ENCODE measurements at regions not wholly inside any gene's neighbourhood (a gene's known extent, or its start where the extent isn't known, plus 50 kb on each side); places are given as distances from the start of the nearest gene placed in this dataset.
"Not testable (repeated sequence)": the region's sequence is repeated elsewhere in the genome, so short reads cannot be mapped to it uniquely, and the experiment has no call there.

- dilution Hi-C loops (cut with MboI; ENCODE audit: extremely low pct_ligation_motif_present, low sequenced_read_pairs) = no loop called here
- Histone ChIP-seq H3K27ac (ENCODE audit: control insufficient read depth, insufficient read depth, low read length) (peak overlapping the region; percentile 78), H3K4me1 (ENCODE audit: control insufficient read depth, extremely low read depth, insufficient read depth, low read length) (peaks cover 49% of the 10 kb centered on the region), H3K79me2 (ENCODE audit: control insufficient read depth, insufficient read depth, low read length) (no peaks in the 10 kb centered on the region), H3K36me3 (ENCODE audit: control insufficient read depth in 2 of 2, extremely low read depth in 1 of 2, insufficient read depth in 2 of 2, low read length in 2 of 2) (no peaks in the 10 kb centered on the region), H3K27me3 (ENCODE audit: control insufficient read depth, extremely low read depth, insufficient read depth, low read length) (no peaks in the 10 kb centered on the region), H2AFZ (ENCODE audit: control insufficient read depth, low read length) (no peak overlapping the region), H3K4me2 (ENCODE audit: control insufficient read depth, extremely low read depth, insufficient read depth, low read depth, low read length) (peak overlapping the region; percentile 14), H3K9me1 (ENCODE audit: control insufficient read depth, extremely low read depth, insufficient read depth, low read length) (no peaks in the 10 kb centered on the region), H3K9me3 (ENCODE audit: control insufficient read depth, low read depth, low read length) (no peaks in the 10 kb centered on the region), H3K9ac (ENCODE audit: control insufficient read depth, extremely low read depth, insufficient read depth, low read length) (peak overlapping the region; percentile 35), H4K20me1 (ENCODE audit: control insufficient read depth, extremely low read depth, insufficient read depth, low read length) (no peaks in the 10 kb centered on the region), H3K4me3 (ENCODE audit: control insufficient read depth in 2 of 3, extremely low read depth in 1 of 3, insufficient read depth in 2 of 3, low read depth in 1 of 3, low read length in 3 of 3) (no peak overlapping the region)
- no peak for DNase-seq (ENCODE audit: low read depth, low spot score)
- TF ChIP-seq CTCF (optimal IDR thresholded peaks at IDR 0.05 in 1 of 3, IDR thresholded peaks at IDR 0.05 in 1 of 3, conservative IDR thresholded peaks at IDR 0.05 in 1 of 3; ENCODE audit: extremely low read depth in 1 of 3, insufficient read depth in 2 of 3, low read length in 3 of 3) (no peak), EZH2 (IDR thresholded peaks at IDR 0.05; ENCODE audit: low read length) (no peak)
- FAIRE-seq = peak; percentile 23
Observed at GRCh38 chrX:13377550-13377934, 57.7 kb upstream of the ATXN3L start.

GRCh38 chrX:13376857-13377549 is 57.1 kb upstream of the ATXN3L start:
- FAIRE-seq (peak; percentile 86), DNase-seq (ENCODE audit: low read depth, low spot score) (peak; percentile 41)
- dilution Hi-C loops (cut with MboI; ENCODE audit: extremely low pct_ligation_motif_present, low sequenced_read_pairs) = no loop called here
- peaks cover 55% of the 10 kb centered on the region for H3K4me1 ChIP-seq (ENCODE audit: control insufficient read depth, extremely low read depth, insufficient read depth, low read length)
- TF ChIP-seq CTCF (optimal IDR thresholded peaks at IDR 0.05 in 1 of 3, IDR thresholded peaks at IDR 0.05 in 1 of 3, conservative IDR thresholded peaks at IDR 0.05 in 1 of 3; ENCODE audit: extremely low read depth in 1 of 3, insufficient read depth in 2 of 3, low read length in 3 of 3) = no peak
- peak overlapping the region; percentile 17 for H3K4me2 ChIP-seq (ENCODE audit: control insufficient read depth, extremely low read depth, insufficient read depth, low read depth, low read length)
- H3K36me3 ChIP-seq (ENCODE audit: control insufficient read depth in 2 of 2, extremely low read depth in 1 of 2, insufficient read depth in 2 of 2, low read length in 2 of 2) = no peaks in the 10 kb centered on the region
- no peaks in the 10 kb centered on the region for H4K20me1 ChIP-seq (ENCODE audit: control insufficient read depth, extremely low read depth, insufficient read depth, low read length)
- H2AFZ ChIP-seq (ENCODE audit: control insufficient read depth, low read length) = no peak overlapping the region
- H3K9ac ChIP-seq (ENCODE audit: control insufficient read depth, extremely low read depth, insufficient read depth, low read length) = peak overlapping the region; percentile 48
- H3K9me3 ChIP-seq (ENCODE audit: control insufficient read depth, low read depth, low read length) = no peaks in the 10 kb centered on the region
- H3K27me3 ChIP-seq (ENCODE audit: control insufficient read depth, extremely low read depth, insufficient read depth, low read length) = no peaks in the 10 kb centered on the region
- no peaks in the 10 kb centered on the region for H3K79me2 ChIP-seq (ENCODE audit: control insufficient read depth, insufficient read depth, low read length)
- H3K27ac ChIP-seq (ENCODE audit: control insufficient read depth, insufficient read depth, low read length) = peak overlapping the region; percentile 78
- H3K9me1 ChIP-seq (ENCODE audit: control insufficient read depth, extremely low read depth, insufficient read depth, low read length) = no peaks in the 10 kb centered on the region
- H3K4me3 ChIP-seq (ENCODE audit: control insufficient read depth in 2 of 3, extremely low read depth in 1 of 3, insufficient read depth in 2 of 3, low read depth in 1 of 3, low read length in 3 of 3) = no peak overlapping the region

- H3K4me3 ChIP-seq (ENCODE audit: control insufficient read depth in 2 of 3, extremely low read depth in 1 of 3, insufficient read depth in 2 of 3, low read depth in 1 of 3, low read length in 3 of 3); H3K36me3 ChIP-seq (ENCODE audit: control insufficient read depth in 2 of 2, extremely low read depth in 1 of 2, insufficient read depth in 2 of 2, low read length in 2 of 2); H3K79me2 ChIP-seq (ENCODE audit: control insufficient read depth, insufficient read depth, low read length); H3K9me1 ChIP-seq (ENCODE audit: control insufficient read depth, extremely low read depth, insufficient read depth, low read length); H3K27ac ChIP-seq (ENCODE audit: control insufficient read depth, insufficient read depth, low read length); H4K20me1 ChIP-seq (ENCODE audit: control insufficient read depth, extremely low read depth, insufficient read depth, low read length); H3K9ac ChIP-seq (ENCODE audit: control insufficient read depth, extremely low read depth, insufficient read depth, low read length); H2AFZ ChIP-seq (ENCODE audit: control insufficient read depth, low read length); H3K4me2 ChIP-seq (ENCODE audit: control insufficient read depth, extremely low read depth, insufficient read depth, low read depth, low read length); H3K27me3 ChIP-seq (ENCODE audit: control insufficient read depth, extremely low read depth, insufficient read depth, low read length); H3K9me3 ChIP-seq (ENCODE audit: control insufficient read depth, low read depth, low read length); DNase-seq (ENCODE audit: low read depth, low spot score); dilution Hi-C loops (cut with MboI; ENCODE audit: extremely low pct_ligation_motif_present, low sequenced_read_pairs): not testable (repeated sequence)
- peak; percentile 9 for FAIRE-seq
- peaks cover 56% of the 10 kb centered on the region for H3K4me1 ChIP-seq (ENCODE audit: control insufficient read depth, extremely low read depth, insufficient read depth, low read length)
Observed at GRCh38 chrX:13375596-13375995, 55.7 kb upstream of the ATXN3L start.

All from keratinocyte (primary cell).